ENCODE measurements at regions not wholly inside any gene's neighbourhood (a gene's known extent, or its start where the extent isn't known, plus 50 kb on each side); places are given as distances from the start of the nearest gene placed in this dataset.

DNA sequence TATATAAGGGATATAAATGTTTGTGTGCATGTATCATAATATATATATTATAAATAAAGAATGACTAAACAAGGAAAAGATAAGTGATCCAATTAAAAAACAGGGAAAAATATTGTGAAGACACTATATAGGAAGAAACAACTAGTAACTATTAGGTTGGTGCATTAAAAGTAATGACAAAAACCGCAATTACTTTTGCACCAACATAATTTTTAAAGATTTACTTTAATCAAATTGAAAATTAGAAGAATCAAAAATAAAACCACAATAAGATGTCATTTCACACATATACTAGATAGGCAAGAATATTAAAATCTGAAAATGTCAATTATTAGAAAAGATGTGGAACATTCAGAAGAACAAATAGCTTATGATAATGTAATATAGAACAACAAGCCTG lies 595.9 kb downstream of the KCNJ3 start:
- TF ChIP-seq FOS (IDR thresholded peaks at IDR 0.05; ENCODE audit: borderline replicate concordance, insufficient read depth, low read length) (no peak), EZH2 (IDR thresholded peaks at IDR 0.05; ENCODE audit: borderline replicate concordance, low read depth, low read length, severe bottlenecking) (no peak), POLR2A (IDR thresholded peaks at IDR 0.05; ENCODE audit: low read depth, low read length) (no peak), GATA2 (IDR thresholded peaks at IDR 0.05; ENCODE audit: insufficient read depth, insufficient read length, low read depth, low read length) (no peak), JUN (IDR thresholded peaks at IDR 0.05; ENCODE audit: borderline replicate concordance, insufficient read depth, insufficient read length, low read depth) (no peak), POLR2AphosphoS5 (IDR thresholded peaks at IDR 0.05; ENCODE audit: insufficient read depth, low read depth, low read length) (no peak), MYC (IDR thresholded peaks at IDR 0.05; ENCODE audit: low read depth, low read length) (no peak)
- TF ChIP-seq, protein P1, sequence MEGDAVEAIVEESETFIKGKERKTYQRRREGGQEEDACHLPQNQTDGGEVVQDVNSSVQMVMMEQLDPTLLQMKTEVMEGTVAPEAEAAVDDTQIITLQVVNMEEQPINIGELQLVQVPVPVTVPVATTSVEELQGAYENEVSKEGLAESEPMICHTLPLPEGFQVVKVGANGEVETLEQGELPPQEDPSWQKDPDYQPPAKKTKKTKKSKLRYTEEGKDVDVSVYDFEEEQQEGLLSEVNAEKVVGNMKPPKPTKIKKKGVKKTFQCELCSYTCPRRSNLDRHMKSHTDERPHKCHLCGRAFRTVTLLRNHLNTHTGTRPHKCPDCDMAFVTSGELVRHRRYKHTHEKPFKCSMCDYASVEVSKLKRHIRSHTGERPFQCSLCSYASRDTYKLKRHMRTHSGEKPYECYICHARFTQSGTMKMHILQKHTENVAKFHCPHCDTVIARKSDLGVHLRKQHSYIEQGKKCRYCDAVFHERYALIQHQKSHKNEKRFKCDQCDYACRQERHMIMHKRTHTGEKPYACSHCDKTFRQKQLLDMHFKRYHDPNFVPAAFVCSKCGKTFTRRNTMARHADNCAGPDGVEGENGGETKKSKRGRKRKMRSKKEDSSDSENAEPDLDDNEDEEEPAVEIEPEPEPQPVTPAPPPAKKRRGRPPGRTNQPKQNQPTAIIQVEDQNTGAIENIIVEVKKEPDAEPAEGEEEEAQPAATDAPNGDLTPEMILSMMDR (IDR thresholded peaks at IDR 0.05; ENCODE audit: extremely low read depth in 1 of 2, insufficient read depth in 1 of 2, low read depth in 1 of 2, low read length in 2 of 2): no peak
- TF ChIP-seq, protein P2, sequence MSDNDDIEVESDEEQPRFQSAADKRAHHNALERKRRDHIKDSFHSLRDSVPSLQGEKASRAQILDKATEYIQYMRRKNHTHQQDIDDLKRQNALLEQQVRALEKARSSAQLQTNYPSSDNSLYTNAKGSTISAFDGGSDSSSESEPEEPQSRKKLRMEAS (IDR thresholded peaks at IDR 0.05; ENCODE audit: insufficient read depth, insufficient read length): no peak
- DNase-seq (ENCODE audit: low read depth, low spot score) (no peak), FAIRE-seq (no peak)
- CTCF ChIA-PET: interaction anchor here (0.5 kb wide), 1 partner anchor 995 kb away, joined by 3 read pairs; no protein-coding TSS in a partner anchor
- no peak overlapping the region for H2AFZ ChIP-seq (ENCODE audit: low read depth, low read length)
- H3K4me2 ChIP-seq (ENCODE audit: insufficient read depth, low read length): no peak overlapping the region
- H4K20me1 ChIP-seq (replicated peaks; ENCODE audit: control insufficient read depth, extremely low read depth, insufficient read depth, low read length): no peaks in the 10 kb centered on the region
- POLR2A ChIA-PET: no interaction called here
- H3K9ac ChIP-seq (replicated peaks; ENCODE audit: extremely low read depth, insufficient read depth, low read length): no peak overlapping the region
- no peaks in the 10 kb centered on the region for H3K9me1 ChIP-seq (replicated peaks; ENCODE audit: control insufficient read depth, extremely low read depth, insufficient read depth, low read length)
- no peak overlapping the region for H3K4me3 ChIP-seq (replicated peaks in 1 of 3; ENCODE audit: insufficient read depth in 1 of 3, low read depth in 1 of 3, low read length in 3 of 3)
- BruUV-seq (replicated peaks): no TSS peak
- no peaks in the 10 kb centered on the region for H3K4me1 ChIP-seq (ENCODE audit: control insufficient read depth, extremely low read depth, insufficient read depth, low read length)
- H3K27me3 ChIP-seq (ENCODE audit: control insufficient read depth in 2 of 2, insufficient read depth in 2 of 2, low read length in 2 of 2): no peaks in the 10 kb centered on the region
- H3K9me3 ChIP-seq (replicated peaks; ENCODE audit: control insufficient read depth, insufficient read depth, low read length): no peaks in the 10 kb centered on the region
- no peaks in the 10 kb centered on the region for H3K79me2 ChIP-seq (ENCODE audit: control insufficient read depth, insufficient read depth, low read length)
- intact Hi-C loops (cut with micrococcal nuclease): no loop called here
- dilution Hi-C loops (cut with MboI; ENCODE audit: extremely low pct_ligation_motif_present, low sequenced_read_pairs): no loop called here
- no peak overlapping the region for H3K27ac ChIP-seq (ENCODE audit: insufficient read depth, low read depth, low read length)
- no peaks in the 10 kb centered on the region for H3K36me3 ChIP-seq (ENCODE audit: control insufficient read depth in 2 of 2, extremely low read depth in 1 of 2, insufficient read depth in 2 of 2, low read length in 2 of 2)
